HepG2 (cell line): ENCODE measurements at regions not wholly inside any gene's neighbourhood (a gene's known extent, or its start where the extent isn't known, plus 50 kb on each side); places are given as distances from the start of the nearest gene placed in this dataset.

Experiments
- ATAC-seq: fragments of 200-7000 bp; cut with Tn5 transposase; 3 replicates; pipeline ENCODE4 v1.9.1; 2020; ENCODE audit warnings: mild to moderate bottlenecking, moderate library complexity
- BruUV-seq: library from RNA; stranded (reverse); fragments of 400-500 nt; replicated peaks from 2 replicates; lab custom pipeline; 2021; lab: Mats Ljungman, UMichigan
- CTCF ChIA-PET: fragments of 300-600 bp; formaldehyde crosslinking; extraction: SDS; loops from one replicate; lab custom pipeline; 2021; ENCODE audit warnings: low total read pairs, inconsistent platforms, low intra/inter-chr PET ratio; lab: Yijun Ruan, JAX
- POLR2A ChIA-PET: fragments of 350-600 bp; sonication (Branson Sonifier 250); formaldehyde crosslinking; loops from one replicate; lab custom pipeline; 2020; ENCODE audit warnings: antibody characterized with exemption, inconsistent platforms; lab: Yijun Ruan, JAX
- DNase-seq: peaks from one replicate; pipeline ENCODE4 v3.0.0-alpha.2; 2015; ENCODE audit warnings: low spot score
- FAIRE-seq: peaks from 3 replicates; lab custom pipeline; 2011; peaks lifted over from hg19 to GRCh38; lab: Jason Lieb, UNC
- H2AFZ ChIP-seq: one replicate; pipeline ENCODE4 v1.6.1; 2011; ENCODE audit warnings: low read length, inconsistent platforms
- H3K27ac ChIP-seq: fragments of 300-600 bp; 3 replicates; pipeline ENCODE4 v1.8.0; 2011; ENCODE audit warnings: mixed run types, mild to moderate bottlenecking, mixed read lengths, low read length, inconsistent platforms; ENCODE audit not compliant: insufficient read depth; ENCODE audit errors: extremely low read length
- H3K27me3 ChIP-seq, 2 experiments: fragments of 200-600 bp in 1 of 2; 2 replicates in 1 of 2; 3 replicates in 1 of 2; pipeline versions ENCODE4 v1.6.0 to v1.8.0; 2011; ENCODE audit warnings: low read length in 2 of 2, mild to moderate bottlenecking in 2 of 2, moderate library complexity in 2 of 2, inconsistent platforms in 1 of 2; ENCODE audit not compliant: insufficient read depth in 2 of 2, control insufficient read depth in 1 of 2
- H3K36me3 ChIP-seq, 2 experiments: fragments of 200-600 bp in 1 of 2; replicated peaks in 1 of 2; 2 replicates in 1 of 2; 3 replicates in 1 of 2; pipeline versions ENCODE4 v1.5.1 to v1.8.0; 2011; ENCODE audit warnings: low read length in 2 of 2, inconsistent platforms in 1 of 2; ENCODE audit not compliant: insufficient read depth in 2 of 2, control insufficient read depth in 1 of 2
- H3K4me1 ChIP-seq: 2 replicates; pipeline ENCODE4 v1.5.1; 2012; ENCODE audit warnings: low read length, inconsistent platforms; ENCODE audit not compliant: insufficient read depth
- H3K4me2 ChIP-seq: 2 replicates; pipeline ENCODE4 v1.6.0; 2011; ENCODE audit warnings: low read depth, low read length, inconsistent platforms
- H3K4me3 ChIP-seq, 3 experiments: fragments of 200-600 bp in 1 of 3; sonication (generic), shearing (Covaris generic) in 1 of 3; replicated peaks in 1 of 3; 2 replicates each; pipeline ENCODE4 v1.5.1; 2011 to 2016; ENCODE audit warnings: low read length in 3 of 3, inconsistent platforms in 2 of 3, low read depth in 2 of 3, mild to moderate bottlenecking in 2 of 3, control low read depth in 1 of 3, mixed read lengths in 1 of 3; ENCODE audit not compliant: insufficient read depth in 1 of 3
- H3K79me2 ChIP-seq: one replicate; pipeline ENCODE4 v1.6.1; 2011; ENCODE audit warnings: low read length, inconsistent platforms; ENCODE audit not compliant: insufficient read depth
- H3K9ac ChIP-seq: 2 replicates; pipeline ENCODE4 v1.6.0; 2011; ENCODE audit warnings: mild to moderate bottlenecking, low read depth, low read length, inconsistent platforms; ENCODE audit not compliant: insufficient read depth
- H3K9me3 ChIP-seq: 2 replicates; pipeline ENCODE4 v1.5.1; 2012; ENCODE audit warnings: mild to moderate bottlenecking, low read length
- H4K20me1 ChIP-seq: 2 replicates; pipeline ENCODE4 v1.6.0; 2011; ENCODE audit warnings: inconsistent platforms, mild to moderate bottlenecking, low read length, moderate library complexity; ENCODE audit not compliant: insufficient read depth
- ARNT ChIP-seq: fragments of 450-650 bp; IDR thresholded peaks from 2 replicates; pipeline ENCODE4 v1.6.1; 2017
- CCAR2 ChIP-seq: fragments of 200-400 bp; formaldehyde crosslinking; optimal IDR thresholded peaks from 2 replicates; pipeline ENCODE3; 2018; ENCODE audit warnings: low read depth, mild to moderate bottlenecking, low read length, moderate library complexity
- HNRNPH1 ChIP-seq: fragments of 200-400 bp; formaldehyde crosslinking; optimal IDR thresholded peaks from 2 replicates; pipeline ENCODE3; 2017; ENCODE audit warnings: mild to moderate bottlenecking, low read depth, low read length
- JDP2 ChIP-seq: sonication (generic); formaldehyde crosslinking; IDR thresholded peaks from 2 replicates; pipeline ENCODE4 v1.8.1; 2022; ENCODE audit warnings: missing genetic modification reagents, borderline replicate concordance
- NCOA5 ChIP-seq: sonication (generic); formaldehyde crosslinking; IDR thresholded peaks from 2 replicates; pipeline ENCODE4 v1.4.0; 2020; ENCODE audit warnings: missing genetic modification reagents
- RBM39 ChIP-seq: fragments of 200-400 bp; formaldehyde crosslinking; IDR thresholded peaks from one replicate; pipeline ENCODE4 v1.6.1; 2018; ENCODE audit warnings: antibody characterized with exemption, mild to moderate bottlenecking, low read depth, low read length; ENCODE audit not compliant: poor library complexity, severe bottlenecking
- ZC3H13 ChIP-seq: sonication (generic); formaldehyde crosslinking; IDR thresholded peaks from 2 replicates; pipeline ENCODE4 v1.8.1; 2023; ENCODE audit warnings: mild to moderate bottlenecking, missing genetic modification reagents, moderate library complexity
- ZNF30 ChIP-seq: sonication (generic); formaldehyde crosslinking; IDR thresholded peaks from 2 replicates; pipeline ENCODE4 v1.5.0; 2020; ENCODE audit warnings: mild to moderate bottlenecking, missing genetic modification reagents
- ZNF619 ChIP-seq: sonication (generic); formaldehyde crosslinking; IDR thresholded peaks from 2 replicates; pipeline ENCODE4 v1.4.0; 2020; ENCODE audit warnings: mild to moderate bottlenecking, missing genetic modification reagents
- ZNF629 ChIP-seq: sonication (generic); formaldehyde crosslinking; conservative IDR thresholded peaks from 2 replicates; pipeline ENCODE4 v1.5.0; 2020; ENCODE audit warnings: missing genetic modification reagents
- ZNF646 ChIP-seq: sonication (generic); formaldehyde crosslinking; IDR thresholded peaks from 2 replicates; pipeline ENCODE4 v1.9.0; 2021; ENCODE audit warnings: mild to moderate bottlenecking, missing genetic modification reagents
- ZNF703 ChIP-seq: sonication (generic); formaldehyde crosslinking; IDR thresholded peaks from 2 replicates; pipeline ENCODE4 v1.5.1; 2020; ENCODE audit warnings: missing genetic modification reagents, mild to moderate bottlenecking, moderate library complexity, borderline replicate concordance
- WGBS: methylation state at CpG from one replicate; pipeline ENCODE4 v1.1.6; 2017; ENCODE audit warnings: low lambda C conversion rate; 5-methylcytosine and 5-hydroxymethylcytosine counted together
- in situ Hi-C: cut with HindIII; loops from 2 replicates; pipeline ENCODE4 v1.10.0; 2017; ENCODE audit warnings: low pct_unique_long_range_greater_than_20kb; ENCODE audit not compliant: extremely low pct_ligation_motif_present
- intact Hi-C: fragments of 100-400 bp; cut with micrococcal nuclease; formaldehyde crosslinking; loops from one replicate; pipeline ENCODE4 v1.10.0; 2022; ENCODE audit not compliant: unreplicated experiment
- TF ChIP-seq, protein P1 (sequence below): sonication (generic); formaldehyde crosslinking; IDR thresholded peaks from 2 replicates; pipeline ENCODE4 v1.8.1; 2022; ENCODE audit warnings: low read depth, mild to moderate bottlenecking, missing genetic modification reagents
- TF ChIP-seq, protein P2 (sequence below): sonication (generic); formaldehyde crosslinking; IDR thresholded peaks from 2 replicates; pipeline ENCODE4 v1.4.0; 2020; ENCODE audit warnings: mild to moderate bottlenecking, missing genetic modification reagents

DNA sequence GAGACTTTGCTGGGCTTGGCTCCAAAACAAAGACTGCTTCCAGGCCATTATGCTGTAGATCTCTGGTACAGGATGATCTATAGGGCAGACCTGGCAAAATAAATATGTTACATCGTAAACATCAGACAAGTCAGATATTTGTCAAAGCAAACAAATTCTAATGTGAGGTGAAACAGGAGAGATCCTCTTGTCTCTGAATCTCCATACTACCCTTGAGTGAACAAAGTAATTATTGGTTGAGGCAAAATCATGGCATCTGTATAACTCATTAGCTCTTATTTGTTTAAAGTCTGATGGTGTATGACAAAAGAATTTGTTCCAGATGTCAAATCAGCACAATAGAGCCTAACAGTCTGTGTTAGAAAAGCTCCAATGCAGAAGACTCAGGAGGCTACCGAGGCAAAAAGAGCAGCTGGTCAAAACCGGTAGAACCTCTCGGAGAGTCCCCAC is 1291.5 kb downstream of the TYW1 start:
- intact Hi-C loops (loop anchor here (5.0 kb wide), 1 partner anchor 1289 kb away; no protein-coding TSS in a partner anchor), in situ Hi-C loops (no loop called here)
- Histone ChIP-seq H3K4me3 (no peak overlapping the region), H3K27ac (no peak overlapping the region), H4K20me1 (no peaks in the 10 kb centered on the region), H3K79me2 (no peaks in the 10 kb centered on the region), H3K4me2 (no peak overlapping the region), H3K9me3 (peaks cover 17% of the 10 kb centered on the region; the same call in 1 of the 2 replicates), H3K27me3 (no peaks in the 10 kb centered on the region), H3K9ac (no peak overlapping the region), H2AFZ (no peak overlapping the region), H3K4me1 (no peaks in the 10 kb centered on the region), H3K36me3 (no peaks in the 10 kb centered on the region)
- no peak for ATAC-seq
- POLR2A ChIA-PET, result no interaction called here
- TF ChIP-seq, protein P1, sequence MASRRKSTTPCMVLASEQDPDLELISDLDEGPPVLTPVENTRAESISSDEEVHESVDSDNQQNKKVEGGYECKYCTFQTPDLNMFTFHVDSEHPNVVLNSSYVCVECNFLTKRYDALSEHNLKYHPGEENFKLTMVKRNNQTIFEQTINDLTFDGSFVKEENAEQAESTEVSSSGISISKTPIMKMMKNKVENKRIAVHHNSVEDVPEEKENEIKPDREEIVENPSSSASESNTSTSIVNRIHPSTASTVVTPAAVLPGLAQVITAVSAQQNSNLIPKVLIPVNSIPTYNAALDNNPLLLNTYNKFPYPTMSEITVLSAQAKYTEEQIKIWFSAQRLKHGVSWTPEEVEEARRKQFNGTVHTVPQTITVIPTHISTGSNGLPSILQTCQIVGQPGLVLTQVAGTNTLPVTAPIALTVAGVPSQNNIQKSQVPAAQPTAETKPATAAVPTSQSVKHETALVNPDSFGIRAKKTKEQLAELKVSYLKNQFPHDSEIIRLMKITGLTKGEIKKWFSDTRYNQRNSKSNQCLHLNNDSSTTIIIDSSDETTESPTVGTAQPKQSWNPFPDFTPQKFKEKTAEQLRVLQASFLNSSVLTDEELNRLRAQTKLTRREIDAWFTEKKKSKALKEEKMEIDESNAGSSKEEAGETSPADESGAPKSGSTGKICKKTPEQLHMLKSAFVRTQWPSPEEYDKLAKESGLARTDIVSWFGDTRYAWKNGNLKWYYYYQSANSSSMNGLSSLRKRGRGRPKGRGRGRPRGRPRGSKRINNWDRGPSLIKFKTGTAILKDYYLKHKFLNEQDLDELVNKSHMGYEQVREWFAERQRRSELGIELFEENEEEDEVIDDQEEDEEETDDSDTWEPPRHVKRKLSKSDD (CRISPR knock-in tag), result no peak
- TF ChIP-seq NCOA5 (CRISPR knock-in tag), result no peak
- TF ChIP-seq ZNF629 (CRISPR knock-in tag), result no peak
- no peak for TF ChIP-seq ZNF619 (CRISPR knock-in tag)
- no peak for TF ChIP-seq ZNF30 (CRISPR knock-in tag)
- TF ChIP-seq RBM39, result no peak
- no peak for TF ChIP-seq ZNF703 (CRISPR knock-in tag)
- TF ChIP-seq, protein P2, sequence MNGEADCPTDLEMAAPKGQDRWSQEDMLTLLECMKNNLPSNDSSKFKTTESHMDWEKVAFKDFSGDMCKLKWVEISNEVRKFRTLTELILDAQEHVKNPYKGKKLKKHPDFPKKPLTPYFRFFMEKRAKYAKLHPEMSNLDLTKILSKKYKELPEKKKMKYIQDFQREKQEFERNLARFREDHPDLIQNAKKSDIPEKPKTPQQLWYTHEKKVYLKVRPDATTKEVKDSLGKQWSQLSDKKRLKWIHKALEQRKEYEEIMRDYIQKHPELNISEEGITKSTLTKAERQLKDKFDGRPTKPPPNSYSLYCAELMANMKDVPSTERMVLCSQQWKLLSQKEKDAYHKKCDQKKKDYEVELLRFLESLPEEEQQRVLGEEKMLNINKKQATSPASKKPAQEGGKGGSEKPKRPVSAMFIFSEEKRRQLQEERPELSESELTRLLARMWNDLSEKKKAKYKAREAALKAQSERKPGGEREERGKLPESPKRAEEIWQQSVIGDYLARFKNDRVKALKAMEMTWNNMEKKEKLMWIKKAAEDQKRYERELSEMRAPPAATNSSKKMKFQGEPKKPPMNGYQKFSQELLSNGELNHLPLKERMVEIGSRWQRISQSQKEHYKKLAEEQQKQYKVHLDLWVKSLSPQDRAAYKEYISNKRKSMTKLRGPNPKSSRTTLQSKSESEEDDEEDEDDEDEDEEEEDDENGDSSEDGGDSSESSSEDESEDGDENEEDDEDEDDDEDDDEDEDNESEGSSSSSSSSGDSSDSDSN (CRISPR knock-in tag), result no peak
- no peak for TF ChIP-seq HNRNPH1
- no peak for TF ChIP-seq ARNT
- no peak for TF ChIP-seq ZC3H13 (CRISPR knock-in tag)
- TF ChIP-seq JDP2, result no peak
- no peak for TF ChIP-seq ZNF646 (CRISPR knock-in tag)
- no peak for TF ChIP-seq CCAR2
- DNase-seq, result no peak
- CTCF ChIA-PET, result no interaction called here
- WGBS, result 42% methylated on average over 4 of the region's 4 CpGs
- no peak for FAIRE-seq
- BruUV-seq, result no TSS peak
